ENCODE measurements at regions not wholly inside any gene's neighbourhood (a gene's known extent, or its start where the extent isn't known, plus 50 kb on each side); places are given as distances from the start of the nearest gene placed in this dataset.
"Not testable (repeated sequence)": the region's sequence is repeated elsewhere in the genome, so short reads cannot be mapped to it uniquely, and the experiment has no call there.

DNA sequence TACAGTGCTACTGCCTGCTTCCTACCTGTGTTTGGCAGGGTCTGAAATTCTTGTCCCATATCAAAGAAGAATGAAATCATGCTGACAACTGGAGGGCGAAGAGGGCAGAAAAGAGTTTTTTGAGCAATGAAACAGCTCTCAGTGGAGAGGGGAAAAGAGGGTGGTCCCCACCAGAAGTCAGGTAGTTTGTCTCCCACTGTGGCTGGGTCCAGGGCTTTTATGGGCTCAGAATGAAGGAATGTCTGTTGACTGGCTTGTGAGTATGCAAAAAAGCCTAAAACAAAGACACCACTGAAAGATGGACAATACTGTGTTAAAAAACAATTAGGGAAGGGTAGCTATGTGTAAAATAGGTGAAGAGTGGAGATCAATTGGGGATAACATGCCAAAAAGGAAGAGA is 115.0 kb downstream of the ADAM29 start:
- DNase-seq (ENCODE audit: low spot score) = no peak

GRCh38 chr4:175034007-175034406 is 115.8 kb downstream of the ADAM29 start:
- DNase-seq (ENCODE audit: low spot score) = no peak

DNA sequence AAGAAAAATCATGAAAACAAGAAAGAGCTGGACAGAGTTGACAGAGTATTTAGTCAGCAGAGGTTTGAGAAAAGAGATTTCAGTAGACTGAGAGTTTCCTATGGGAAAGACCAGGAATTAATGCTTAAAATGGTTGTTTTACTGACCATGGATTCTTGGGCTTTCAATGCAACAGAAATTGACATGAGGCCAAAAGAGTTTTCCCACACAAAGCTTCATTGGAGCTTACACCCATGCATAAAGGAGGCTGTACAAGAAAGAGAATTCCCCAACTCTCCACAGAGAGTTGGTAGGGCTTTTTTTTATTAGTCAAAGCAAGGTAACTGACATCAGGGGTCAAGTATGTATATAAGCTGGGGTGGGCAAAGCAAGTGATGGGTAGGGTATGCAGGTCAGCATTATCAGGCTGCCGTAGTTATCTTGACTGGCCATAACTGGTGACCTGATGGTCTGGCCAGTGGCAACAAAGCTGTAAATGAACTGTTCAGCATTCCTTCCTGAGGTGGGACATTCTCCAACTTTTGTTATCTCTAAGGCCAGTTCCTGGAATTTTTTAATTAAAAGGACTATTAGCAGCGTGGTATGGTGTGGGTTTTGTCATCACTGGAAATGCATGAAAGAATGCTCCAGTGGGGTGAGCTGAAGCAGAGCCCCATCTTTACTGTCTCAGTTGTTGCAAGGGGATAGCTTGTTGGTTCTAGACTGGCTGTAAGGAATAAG is 117.0 kb downstream of the ADAM29 start:
- DNase-seq (ENCODE audit: low spot score) = no peak

- DNase-seq (ENCODE audit: low spot score) = no peak
Observed at GRCh38 chr4:175035905-175036304, 117.7 kb downstream of the ADAM29 start.

- no peak for DNase-seq (ENCODE audit: low spot score)
Observed at GRCh38 chr4:175048111-175048784, 130.1 kb downstream of the ADAM29 start.

GRCh38 chr4:175048906-175049305 is 130.7 kb downstream of the ADAM29 start:
- DNase-seq (ENCODE audit: low spot score) = no peak

GRCh38 chr4:175051974-175052373 is 133.8 kb downstream of the ADAM29 start:
- DNase-seq (ENCODE audit: low spot score) = no peak

DNA sequence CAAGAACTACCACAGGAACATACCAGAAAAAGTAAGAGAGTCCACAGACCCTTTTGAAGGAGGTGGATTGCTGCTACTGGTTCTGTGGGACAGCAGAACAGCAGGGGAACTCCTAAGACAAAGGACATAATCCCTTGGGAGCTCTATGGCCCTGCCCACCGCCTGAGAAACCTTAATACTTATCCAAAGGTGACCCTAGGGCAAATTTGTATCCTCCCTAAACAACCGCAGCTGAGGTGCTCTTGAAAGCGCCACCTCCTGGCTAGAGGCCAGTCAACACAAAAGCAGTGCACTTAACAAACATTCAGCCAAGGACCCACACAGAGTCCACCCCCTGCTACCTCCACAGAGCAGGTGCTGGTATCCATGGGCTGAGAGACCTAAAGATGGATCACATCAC is 136.8 kb downstream of the ADAM29 start:
- DNase-seq (ENCODE audit: low spot score) = no peak

DNA sequence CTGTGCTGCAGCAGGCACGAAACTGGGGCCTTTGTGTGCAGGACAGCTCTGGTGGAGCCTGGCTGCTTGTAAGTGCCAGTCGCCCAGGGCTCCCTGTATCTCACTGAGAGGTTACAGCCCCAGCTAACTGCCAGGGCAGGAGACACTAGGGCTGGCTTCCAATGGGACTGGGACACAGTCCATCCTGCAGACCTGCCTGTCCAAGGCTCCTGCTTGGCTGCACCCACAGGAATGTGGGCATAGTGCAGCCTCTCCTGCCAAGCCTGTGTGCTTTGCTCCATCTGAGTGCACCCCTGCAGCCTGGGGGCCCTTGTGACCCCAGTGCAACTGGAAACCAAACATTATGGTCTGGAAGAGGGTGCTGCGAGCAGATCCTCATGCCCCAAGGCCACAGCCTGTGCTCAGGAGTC is 144.0 kb downstream of the ADAM29 start:
- DNase-seq (ENCODE audit: low spot score) = no peak

GRCh38 chr4:175065228-175065627 is 147.1 kb downstream of the ADAM29 start:
- no peak for DNase-seq (ENCODE audit: low spot score)

DNA sequence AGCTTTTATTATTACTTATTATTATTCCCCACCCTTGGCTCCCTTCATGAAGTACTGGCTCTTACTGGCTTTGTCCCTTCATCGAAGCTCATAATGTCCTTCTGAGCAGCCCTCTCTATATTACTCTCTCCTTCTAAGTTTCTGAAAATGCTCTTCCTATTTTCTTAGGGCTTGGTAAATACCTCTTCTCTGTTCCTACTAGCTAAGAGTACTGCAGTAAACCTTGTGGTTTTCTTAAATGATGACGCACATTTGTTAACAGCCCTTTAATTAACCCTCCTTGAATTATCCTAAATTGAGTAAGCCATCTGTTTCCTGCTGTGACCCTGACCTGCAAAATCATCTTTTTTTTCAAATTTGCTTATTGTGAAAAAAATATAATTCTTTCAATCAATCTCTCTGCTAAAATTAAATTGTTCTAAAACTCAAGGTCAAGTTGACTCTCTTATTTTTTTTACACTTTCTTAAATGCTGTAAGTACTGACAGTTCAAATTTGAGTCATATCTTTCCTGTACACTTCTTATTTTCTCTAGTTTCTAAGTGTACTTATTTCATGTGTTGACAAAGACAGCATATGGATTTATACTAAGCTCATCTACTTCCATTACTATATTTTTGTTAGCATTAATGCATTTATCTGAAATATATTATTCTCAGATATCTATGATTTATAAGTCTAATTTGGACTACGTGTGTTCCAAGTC is 148.9 kb downstream of the ADAM29 start:
- DNase-seq (ENCODE audit: low spot score) = no peak

DNA sequence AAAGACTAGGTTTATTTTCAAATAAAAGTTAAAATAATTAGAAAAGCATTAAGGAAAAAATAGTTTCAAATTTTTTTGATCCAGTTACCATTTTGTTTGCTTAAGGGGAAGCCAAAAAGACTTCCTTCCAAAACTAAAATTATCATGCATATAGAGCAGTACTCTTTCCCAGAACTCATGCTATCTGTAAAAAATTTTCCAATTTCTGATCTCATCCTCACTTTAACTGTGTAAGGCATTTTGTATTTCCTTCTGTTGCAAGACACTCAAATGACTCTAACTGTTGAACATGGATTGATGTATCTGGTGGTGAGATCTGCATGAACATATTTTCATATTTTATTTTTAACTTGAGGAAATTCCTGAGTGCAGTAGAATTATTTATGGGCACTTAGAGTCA is 150.1 kb downstream of the ADAM29 start:
- DNase-seq (ENCODE audit: low spot score) = no peak

- DNase-seq (ENCODE audit: low spot score) = no peak
Observed at GRCh38 chr4:175070444-175070843, 152.3 kb downstream of the ADAM29 start.

DNA sequence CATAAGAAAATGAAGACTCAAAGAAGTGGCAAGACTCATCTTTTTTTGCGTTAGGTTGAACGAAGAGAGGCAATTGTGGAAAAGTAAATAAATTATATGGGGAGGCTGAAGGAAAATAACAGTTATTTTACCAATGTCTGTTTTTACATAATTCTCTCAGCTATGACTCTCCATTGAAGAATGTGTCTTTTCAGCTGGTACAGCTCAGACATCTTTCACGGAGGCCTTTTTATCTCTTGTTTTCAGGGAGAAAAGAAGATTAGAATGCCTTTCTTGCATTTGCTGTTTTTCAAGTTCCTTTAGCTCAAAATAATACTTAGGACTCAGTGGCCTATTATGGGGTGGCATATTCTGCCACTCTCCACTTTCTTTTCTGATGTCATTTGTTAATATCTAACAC is 153.0 kb downstream of the ADAM29 start:
- DNase-seq (ENCODE audit: low spot score) = no peak

- no peak for DNase-seq (ENCODE audit: low spot score)
Observed at GRCh38 chr4:175087145-175087544, 169.0 kb downstream of the ADAM29 start.

GRCh38 chr4:175090116-175090515 is 172.0 kb downstream of the ADAM29 start:
- no peak for DNase-seq (ENCODE audit: low spot score)

DNA sequence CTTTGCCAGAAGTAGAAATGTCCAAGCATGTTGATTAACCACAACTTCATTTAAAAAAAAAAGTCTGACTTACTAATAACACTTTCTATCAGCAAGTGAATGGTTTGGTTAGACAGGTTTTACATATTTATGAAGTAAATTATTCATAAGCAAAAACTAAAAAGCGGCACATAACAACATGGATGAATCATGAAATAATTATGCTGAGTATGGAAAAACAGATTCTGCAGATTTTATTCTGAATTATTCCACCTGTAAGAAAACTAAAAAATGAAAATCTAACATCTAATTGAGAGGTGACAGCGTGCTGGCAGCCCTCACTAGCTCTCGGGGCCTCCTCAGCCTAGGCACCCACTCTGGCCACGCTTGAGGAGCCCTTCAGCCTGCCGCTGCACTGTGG is 173.5 kb downstream of the ADAM29 start:
- DNase-seq (ENCODE audit: low spot score) = no peak

DNA sequence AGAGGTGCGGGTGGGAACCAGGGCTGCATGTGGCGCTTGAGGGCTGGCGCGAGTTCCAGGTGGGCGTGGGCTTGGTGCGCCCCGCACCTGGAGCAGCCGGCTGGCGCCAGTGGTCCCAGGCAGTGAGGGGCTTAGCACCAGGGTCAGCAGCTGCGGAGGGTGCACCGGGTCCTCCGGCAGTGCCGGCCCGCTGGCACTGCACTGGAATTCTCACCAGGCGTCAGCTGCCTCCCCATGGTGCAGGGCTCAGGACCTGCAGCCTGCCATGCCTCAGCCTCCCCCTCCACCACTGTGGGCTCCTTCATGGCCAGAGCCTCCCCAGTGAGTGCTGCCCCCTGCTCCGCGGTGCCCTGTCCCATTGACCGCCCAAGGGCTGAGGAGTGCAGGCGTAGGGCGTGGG is 174.0 kb downstream of the ADAM29 start:
- no peak for DNase-seq (ENCODE audit: low spot score)

GRCh38 chr4:175093055-175093454 is 174.9 kb downstream of the ADAM29 start:
- not testable (repeated sequence) for DNase-seq (ENCODE audit: low spot score)

DNA sequence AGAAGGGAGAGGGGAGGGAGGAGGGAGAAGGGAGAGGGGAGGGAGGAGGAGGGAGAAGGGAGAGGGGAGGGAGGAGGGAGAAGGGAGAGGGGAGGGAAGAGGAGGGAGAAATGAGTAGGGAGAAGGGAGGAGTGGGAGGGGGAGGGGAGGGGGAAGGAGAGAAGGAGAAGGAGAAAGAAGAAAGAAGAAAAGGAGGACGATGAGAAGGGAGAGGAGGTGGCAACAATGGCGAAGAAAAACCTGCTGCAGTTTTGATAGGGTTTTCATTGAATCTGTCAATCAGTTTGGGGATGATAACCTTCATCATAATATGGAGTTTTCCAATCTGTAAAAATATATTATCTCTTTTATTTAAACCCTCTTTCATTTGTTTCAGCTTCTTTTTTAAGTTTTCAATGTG is 185.2 kb downstream of the ADAM29 start:
- DNase-seq (ENCODE audit: low spot score) = no peak

DNA sequence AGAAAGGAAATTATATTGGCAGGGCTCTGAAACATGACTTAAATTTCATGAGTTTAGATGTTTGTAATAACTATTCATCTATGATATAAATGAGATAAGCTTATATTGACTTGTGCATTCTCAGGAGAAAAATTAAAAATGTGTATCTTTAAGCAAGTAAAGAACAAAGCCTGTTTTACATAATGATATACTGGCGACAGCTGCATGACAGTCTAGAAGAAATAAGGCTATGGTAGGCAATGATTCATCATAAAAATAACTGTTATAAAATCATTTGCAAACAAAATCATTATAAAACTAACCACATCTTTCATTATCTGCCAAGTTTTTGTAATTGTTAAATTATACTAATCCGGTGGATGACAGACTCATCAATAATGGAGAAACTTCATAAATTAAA is 188.1 kb downstream of the ADAM29 start:
- DNase-seq (ENCODE audit: low spot score) = no peak

GRCh38 chr4:175109933-175110332 is 191.8 kb downstream of the ADAM29 start:
- DNase-seq (ENCODE audit: low spot score) = no peak

DNA sequence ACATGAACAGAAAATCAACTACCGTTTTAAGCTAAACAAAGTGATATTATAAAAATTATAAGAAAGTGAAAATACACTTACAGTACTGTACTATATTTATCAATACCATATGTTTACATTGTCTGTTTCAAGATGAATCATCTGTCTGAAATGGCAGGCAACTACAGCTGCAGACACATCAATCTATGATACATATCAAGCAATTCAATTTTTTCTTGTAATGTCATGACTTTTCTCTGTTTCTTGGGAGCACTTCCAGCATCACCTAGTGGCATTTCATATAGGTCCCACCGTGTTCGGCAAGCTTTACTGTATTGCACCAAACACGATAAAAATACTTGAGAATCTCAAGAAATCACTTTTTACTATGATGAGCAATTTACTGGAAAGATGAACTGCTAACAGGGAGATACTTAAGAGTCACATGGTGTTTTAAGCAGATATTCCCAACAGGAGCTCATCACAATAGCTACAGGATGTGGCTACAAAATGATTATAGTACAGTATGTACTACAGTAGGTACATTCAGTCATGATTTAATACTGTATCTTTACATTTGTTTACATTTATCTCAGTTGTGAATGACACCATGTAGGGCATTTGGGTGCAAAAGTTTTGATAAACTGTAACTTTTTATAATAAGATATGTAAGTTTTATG is 207.4 kb downstream of the ADAM29 start:
- DNase-seq (ENCODE audit: low spot score) = no peak
